ENCODE measurements at regions not wholly inside any gene's neighbourhood (a gene's known extent, or its start where the extent isn't known, plus 50 kb on each side); places are given as distances from the start of the nearest gene placed in this dataset.

DNA sequence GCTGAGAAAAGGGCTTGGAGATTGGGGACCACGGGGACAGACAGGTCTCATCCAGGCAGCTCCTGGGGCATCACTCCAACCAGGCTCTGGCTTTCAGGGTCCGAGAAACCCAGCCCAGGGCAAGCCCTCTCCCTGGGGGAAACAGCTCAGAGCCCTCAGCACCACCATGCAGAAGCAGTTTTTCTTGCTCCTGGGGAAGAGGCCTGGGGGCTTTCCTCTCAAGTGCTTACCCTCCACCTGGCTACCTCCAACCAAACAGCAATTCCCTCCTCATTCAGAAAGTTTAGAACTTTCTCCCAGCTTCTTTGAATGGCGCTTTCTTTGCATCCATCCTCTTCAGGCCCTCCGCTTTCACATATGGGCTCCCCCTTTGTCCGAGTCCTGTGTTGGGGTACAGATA is 110.4 kb upstream of the PHACTR3 start:
- DNase-seq (ENCODE audit: low read depth, low spot score): no peak

GRCh38 chr20:59495166-59495565 is 109.2 kb upstream of the PHACTR3 start:
- DNase-seq (ENCODE audit: low read depth, low spot score): no peak

- DNase-seq (ENCODE audit: low read depth, low spot score): peak; percentile 86
These were observed 108.3 kb upstream of the PHACTR3 start for GRCh38 chr20:59495894-59496510.

GRCh38 chr20:59498291-59498690 is 106.0 kb upstream of the PHACTR3 start:
- DNase-seq (ENCODE audit: low read depth, low spot score): no peak

DNA sequence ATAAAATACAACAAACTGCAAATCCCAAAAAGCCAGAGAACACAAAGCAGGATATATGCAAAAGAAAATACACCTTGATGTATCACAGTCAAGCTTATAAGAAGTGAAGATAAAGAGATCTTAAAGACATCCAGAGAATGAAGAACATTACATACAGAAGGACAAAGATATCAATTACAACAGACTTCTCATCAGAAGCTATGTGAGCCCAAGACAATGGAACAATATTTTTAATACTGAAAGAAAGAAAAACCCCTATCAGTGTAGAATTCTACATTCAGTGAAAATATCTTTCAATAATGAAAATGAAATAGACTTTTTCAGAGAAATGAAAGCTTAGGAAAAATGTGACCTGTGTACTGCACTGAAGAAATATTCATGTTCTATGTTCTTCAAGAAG is 104.5 kb upstream of the PHACTR3 start:
- DNase-seq (ENCODE audit: low read depth, low spot score): no peak

DNA sequence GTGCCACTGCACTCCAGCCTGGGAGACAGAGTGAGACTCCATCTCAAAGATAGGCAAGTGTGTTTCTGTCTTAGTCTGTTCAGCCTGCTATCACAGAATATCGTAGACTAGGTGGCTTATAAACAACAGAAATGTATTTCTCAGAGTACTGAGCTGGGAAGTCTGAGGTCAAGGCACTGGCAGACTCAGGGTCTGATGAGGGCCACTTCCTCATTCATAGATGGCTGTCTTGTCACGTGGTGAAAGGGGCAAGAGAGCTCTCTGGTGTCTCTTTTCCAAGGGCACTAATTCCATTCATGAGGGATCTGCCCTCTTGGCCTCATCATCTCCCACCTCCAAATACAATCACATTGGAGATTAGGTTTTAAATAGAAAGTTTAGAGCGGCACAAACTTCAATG is 95.6 kb upstream of the PHACTR3 start:
- no peak for DNase-seq (ENCODE audit: low read depth, low spot score)

DNA sequence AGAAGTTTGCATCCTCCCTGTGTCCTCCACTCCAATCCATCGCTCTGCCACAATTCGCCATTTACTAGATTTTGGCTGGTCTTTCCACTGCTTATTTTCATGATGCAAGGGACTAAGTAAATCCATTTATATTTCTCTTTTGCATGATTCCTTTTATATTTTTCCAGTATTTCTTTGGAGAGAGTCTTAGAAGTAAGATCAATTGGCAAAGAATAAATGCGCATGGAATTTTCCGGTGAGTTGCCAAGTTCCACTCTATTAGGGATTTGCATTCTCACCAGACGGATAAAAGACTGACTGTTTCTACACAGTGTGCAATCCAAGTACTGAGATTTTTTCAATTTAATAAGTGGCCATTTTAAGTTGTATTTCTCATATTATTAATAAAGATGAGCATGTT is 91.7 kb upstream of the PHACTR3 start:
- DNase-seq (ENCODE audit: low read depth, low spot score): no peak

- no peak for DNase-seq (ENCODE audit: low read depth, low spot score)
These were observed 89.8 kb upstream of the PHACTR3 start for GRCh38 chr20:59514554-59514953.

DNA sequence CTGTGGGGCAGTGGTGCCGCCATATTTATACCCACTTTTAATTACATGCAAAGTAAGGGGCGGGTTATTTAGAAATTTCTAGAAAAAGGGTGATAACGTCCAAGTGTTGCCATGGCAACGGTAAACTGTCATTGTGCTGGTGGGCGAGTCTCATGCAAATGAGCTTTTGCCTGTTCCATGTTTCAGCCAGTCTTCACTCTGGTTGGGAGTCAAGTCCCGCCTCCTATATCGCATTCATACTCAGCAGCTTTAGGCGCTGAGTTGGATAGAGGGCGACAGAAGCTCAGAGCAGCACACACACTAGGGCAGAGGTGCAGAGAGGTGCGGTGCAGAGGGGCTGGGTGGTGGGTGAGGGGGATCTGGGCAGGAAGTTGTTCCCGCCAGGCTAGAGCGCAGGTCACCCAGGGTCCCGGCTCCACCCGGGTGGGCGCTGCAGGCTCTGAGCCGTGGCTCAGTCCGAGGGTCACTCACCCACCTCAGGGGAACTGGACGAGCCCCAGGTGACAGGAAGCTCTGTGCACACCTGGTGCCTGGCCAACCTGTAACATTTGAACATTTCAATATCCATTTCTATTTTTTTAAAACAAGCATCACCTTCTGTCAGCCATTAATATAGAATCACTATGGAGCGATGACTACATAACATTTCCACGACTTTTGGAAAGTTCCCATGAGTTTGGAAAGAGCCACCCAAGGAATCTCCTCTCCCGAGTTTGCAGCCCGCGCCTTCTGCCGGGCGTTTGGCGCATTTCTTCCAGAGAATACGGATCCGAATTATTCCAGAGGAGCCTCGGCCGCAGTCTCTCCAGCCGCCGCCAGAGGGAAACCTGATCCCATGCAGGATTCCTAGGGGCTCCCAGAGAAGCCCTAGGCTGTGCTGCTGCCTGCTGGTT is 89.1 kb upstream of the PHACTR3 start:
- peak; percentile 72 for DNase-seq (ENCODE audit: low read depth, low spot score)

DNA sequence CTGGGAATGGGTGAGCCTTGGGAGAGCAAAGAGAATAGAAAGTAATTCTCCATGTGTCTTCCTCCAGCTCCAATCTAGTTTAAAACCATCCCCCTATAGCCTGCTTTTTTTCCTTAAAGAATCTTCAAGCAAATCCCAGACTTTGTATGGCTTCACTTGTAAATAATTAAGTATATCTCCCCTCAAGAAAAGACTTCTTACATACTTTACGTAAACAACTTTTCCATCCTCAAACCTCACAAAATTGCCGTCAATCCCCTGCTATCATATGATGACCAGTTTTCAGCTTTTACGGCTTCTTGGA is 88.5 kb upstream of the PHACTR3 start:
- no peak for DNase-seq (ENCODE audit: low read depth, low spot score)

GRCh38 chr20:59518881-59519706 is 85.2 kb upstream of the PHACTR3 start:
- peak; percentile 55 for DNase-seq (ENCODE audit: low read depth, low spot score)

GRCh38 chr20:59519707-59520014 is 84.7 kb upstream of the PHACTR3 start:
- no peak for DNase-seq (ENCODE audit: low read depth, low spot score)

- DNase-seq (ENCODE audit: low read depth, low spot score): no peak
These were observed 83.5 kb upstream of the PHACTR3 start for GRCh38 chr20:59520814-59521213.

DNA sequence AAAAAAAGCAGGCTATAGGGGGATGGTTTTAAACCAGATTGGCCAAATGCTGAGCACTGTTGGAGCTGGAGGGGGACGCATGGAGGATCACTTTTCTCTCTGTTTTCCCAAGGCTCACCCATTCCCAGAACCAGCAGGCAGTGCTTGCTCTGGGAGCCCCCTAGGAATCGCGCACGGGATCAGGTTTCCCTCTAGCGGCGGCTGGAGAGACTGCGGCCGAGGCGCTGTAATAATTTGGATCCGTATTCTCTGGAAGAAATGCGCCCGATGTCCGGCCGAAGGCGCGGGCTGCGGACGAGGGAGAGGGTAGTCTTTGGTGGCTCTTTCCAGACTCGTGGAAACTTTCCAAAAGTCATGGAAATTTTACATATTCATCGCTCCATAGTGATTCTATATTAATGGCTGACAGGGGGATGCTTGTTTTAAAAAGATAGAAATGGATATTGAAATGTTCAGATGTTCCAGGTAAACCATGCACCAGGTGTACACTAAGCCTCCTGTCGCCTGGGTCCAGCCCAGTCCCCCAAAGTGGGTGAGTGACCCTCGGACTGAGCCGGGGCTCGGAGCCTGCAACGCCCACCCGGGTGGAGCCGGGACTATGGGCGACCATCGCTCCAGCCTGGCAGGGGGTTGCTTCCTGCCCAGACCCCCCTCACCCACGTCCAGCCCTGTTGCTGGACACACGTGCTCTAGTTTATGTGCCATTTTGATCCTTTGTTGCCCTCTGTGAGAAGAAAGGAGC is 78.7 kb upstream of the PHACTR3 start:
- DNase-seq (ENCODE audit: low read depth, low spot score): peak; percentile 71

DNA sequence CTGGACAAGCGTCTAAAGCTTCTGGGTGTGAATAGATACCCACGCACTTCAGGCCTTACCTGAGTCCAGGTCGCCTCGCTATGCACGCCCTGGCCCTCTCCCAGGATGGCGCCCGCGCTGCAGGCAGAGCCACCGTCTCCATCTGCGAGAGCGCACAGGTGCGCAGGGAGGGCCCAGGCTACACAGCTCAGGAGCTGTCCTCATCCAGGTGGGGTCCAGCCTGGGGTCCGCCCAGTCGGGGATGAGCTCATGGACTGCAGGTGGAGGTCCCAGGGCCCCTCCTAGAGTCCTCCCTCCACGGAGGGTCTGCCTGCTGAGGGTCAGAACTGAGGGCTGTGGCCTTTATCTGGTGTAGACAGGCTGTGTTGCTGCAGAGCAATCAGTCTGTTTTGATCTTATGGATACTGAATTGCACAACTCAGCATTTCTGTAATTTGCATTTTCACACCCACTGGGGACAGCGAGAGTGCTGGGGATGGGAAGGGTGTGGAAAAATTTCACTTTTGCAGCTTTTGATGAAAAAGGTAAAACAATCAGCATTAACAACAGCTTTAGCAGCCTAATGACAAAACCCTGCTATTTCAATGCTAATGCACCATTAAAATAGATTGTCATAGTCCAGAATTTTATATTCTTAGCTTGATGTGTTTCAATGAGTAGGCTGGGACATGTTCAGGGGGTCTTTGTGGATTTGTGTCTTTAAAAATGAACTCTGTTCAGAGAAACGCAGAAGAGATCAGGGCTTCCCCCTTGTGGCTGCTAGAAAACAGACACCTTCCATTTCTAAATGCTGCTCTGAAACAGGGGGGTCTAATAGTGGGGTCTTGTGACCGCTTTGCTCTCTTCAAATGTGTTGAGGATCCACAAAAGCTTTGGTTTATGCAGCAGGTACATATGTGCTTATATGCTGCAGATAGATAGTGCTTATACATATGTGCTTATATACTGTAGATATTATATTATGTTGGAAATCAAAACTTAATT is 77.8 kb upstream of the PHACTR3 start:
- peak; percentile 4 for DNase-seq (ENCODE audit: low read depth, low spot score)

GRCh38 chr20:59530782-59531181 is 73.6 kb upstream of the PHACTR3 start:
- no peak for DNase-seq (ENCODE audit: low read depth, low spot score)

- no peak for DNase-seq (ENCODE audit: low read depth, low spot score)
These were observed 66.3 kb upstream of the PHACTR3 start for GRCh38 chr20:59537991-59538390.

DNA sequence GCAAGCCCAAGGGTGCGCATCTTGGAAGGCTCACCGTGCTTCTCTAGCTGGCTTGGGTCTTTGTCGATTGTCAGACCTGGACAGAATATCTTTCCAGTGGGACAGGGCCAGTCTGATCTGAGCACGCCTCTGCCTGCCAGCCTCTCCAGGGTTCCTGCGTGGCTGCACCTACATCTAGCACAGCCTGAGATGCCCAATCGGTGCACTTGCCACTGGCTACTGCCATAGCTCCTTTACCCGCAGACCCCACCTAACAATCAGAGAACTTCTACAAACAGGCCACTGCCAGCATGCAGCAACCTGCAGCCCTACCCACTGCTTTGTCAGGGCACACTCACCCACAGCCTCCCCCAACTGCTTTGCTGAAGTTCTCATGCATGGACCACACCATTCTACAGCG is 56.7 kb upstream of the PHACTR3 start:
- DNase-seq (ENCODE audit: low read depth, low spot score): no peak

Measured in astrocyte of the hippocampus (primary cell).